ENCODE measurements at regions not wholly inside any gene's neighbourhood (a gene's known extent, or its start where the extent isn't known, plus 50 kb on each side); places are given as distances from the start of the nearest gene placed in this dataset.

GRCh38 chr6:105896052-105896820, 189.9 kb upstream of the PRDM1 start:
- no peak for TF ChIP-seq CTCF (IDR thresholded peaks at IDR 0.05 in 4 of 5, conservative IDR thresholded peaks at IDR 0.05 in 1 of 5)
- no peak for TF ChIP-seq POLR2A (IDR thresholded peaks at IDR 0.05)

All from gastrocnemius medialis (tissue), 4 donors.